Cardiac muscle cell (in vitro differentiated cells and primary cell): ENCODE measurements at regions not wholly inside any gene's neighbourhood (a gene's known extent, or its start where the extent isn't known, plus 50 kb on each side); places are given as distances from the start of the nearest gene placed in this dataset.

Experiments used
- DNase-seq, 2 donors: peaks; one replicate each; pipeline versions ENCODE4 v3.0.0 to v3.0.0-alpha.2; 2010 to 2017; ENCODE audit warnings: low read depth in 1 of 2, low spot score in 1 of 2
- H3K27ac ChIP-seq: fragments of 200-600 bp; sonication (generic); 2 replicates; pipeline ENCODE4 v1.5.1; 2016
- H3K27me3 ChIP-seq: fragments of 200-600 bp; sonication (generic); 2 replicates; pipeline ENCODE4 v1.6.0; 2016; ENCODE audit warnings: control low read depth
- H3K36me3 ChIP-seq: fragments of 200-600 bp; sonication (generic); 2 replicates; pipeline ENCODE4 v1.5.1; 2016; ENCODE audit warnings: control low read depth
- H3K4me1 ChIP-seq: fragments of 200-600 bp; sonication (generic); 2 replicates; pipeline ENCODE4 v1.8.1; 2017; ENCODE audit warnings: low read depth, mild to moderate bottlenecking, mixed run types
- H3K4me3 ChIP-seq: fragments of 200-600 bp; sonication (generic); 2 replicates; pipeline ENCODE4 v1.5.1; 2016; ENCODE audit warnings: mild to moderate bottlenecking
- H3K9me3 ChIP-seq: fragments of 200-600 bp; sonication (generic); 2 replicates; pipeline ENCODE4 v1.5.1; 2017; ENCODE audit warnings: low read depth, mild to moderate bottlenecking, control low read depth
- TF ChIP-seq, protein P1 (sequence below): IDR thresholded peaks from 2 replicates; pipeline ENCODE4 v1.5.1; 2012; ENCODE audit warnings: low read depth, mild to moderate bottlenecking, low read length

DNA sequence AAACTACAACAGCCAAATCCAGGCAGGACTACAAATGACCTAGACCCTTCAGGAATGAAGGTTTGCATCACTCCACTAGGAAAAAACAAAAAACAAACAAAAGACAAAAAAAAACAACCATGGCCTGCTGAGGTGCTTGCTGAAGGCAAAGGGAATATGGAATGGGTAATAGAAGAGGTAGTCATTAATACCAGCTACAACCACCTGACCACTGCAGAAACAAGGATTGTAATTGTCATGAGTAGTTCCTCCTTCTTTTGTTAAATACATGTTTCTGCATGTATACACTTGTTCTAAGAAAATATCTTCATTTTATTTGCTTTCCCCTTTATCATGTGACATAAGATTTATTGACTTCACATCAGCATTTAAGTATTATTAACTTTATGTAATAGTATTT lies 409.8 kb upstream of the GRID2 start:
- no peak overlapping the region for H3K27ac ChIP-seq
- no peaks in the 10 kb centered on the region for H3K27me3 ChIP-seq
- H3K9me3 ChIP-seq, result no peaks in the 10 kb centered on the region
- TF ChIP-seq, protein P1, sequence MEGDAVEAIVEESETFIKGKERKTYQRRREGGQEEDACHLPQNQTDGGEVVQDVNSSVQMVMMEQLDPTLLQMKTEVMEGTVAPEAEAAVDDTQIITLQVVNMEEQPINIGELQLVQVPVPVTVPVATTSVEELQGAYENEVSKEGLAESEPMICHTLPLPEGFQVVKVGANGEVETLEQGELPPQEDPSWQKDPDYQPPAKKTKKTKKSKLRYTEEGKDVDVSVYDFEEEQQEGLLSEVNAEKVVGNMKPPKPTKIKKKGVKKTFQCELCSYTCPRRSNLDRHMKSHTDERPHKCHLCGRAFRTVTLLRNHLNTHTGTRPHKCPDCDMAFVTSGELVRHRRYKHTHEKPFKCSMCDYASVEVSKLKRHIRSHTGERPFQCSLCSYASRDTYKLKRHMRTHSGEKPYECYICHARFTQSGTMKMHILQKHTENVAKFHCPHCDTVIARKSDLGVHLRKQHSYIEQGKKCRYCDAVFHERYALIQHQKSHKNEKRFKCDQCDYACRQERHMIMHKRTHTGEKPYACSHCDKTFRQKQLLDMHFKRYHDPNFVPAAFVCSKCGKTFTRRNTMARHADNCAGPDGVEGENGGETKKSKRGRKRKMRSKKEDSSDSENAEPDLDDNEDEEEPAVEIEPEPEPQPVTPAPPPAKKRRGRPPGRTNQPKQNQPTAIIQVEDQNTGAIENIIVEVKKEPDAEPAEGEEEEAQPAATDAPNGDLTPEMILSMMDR, result no peak
- no peak for DNase-seq
- H3K4me1 ChIP-seq, result no peaks in the 10 kb centered on the region
- no peaks in the 10 kb centered on the region for H3K36me3 ChIP-seq
- no peak overlapping the region for H3K4me3 ChIP-seq

DNA sequence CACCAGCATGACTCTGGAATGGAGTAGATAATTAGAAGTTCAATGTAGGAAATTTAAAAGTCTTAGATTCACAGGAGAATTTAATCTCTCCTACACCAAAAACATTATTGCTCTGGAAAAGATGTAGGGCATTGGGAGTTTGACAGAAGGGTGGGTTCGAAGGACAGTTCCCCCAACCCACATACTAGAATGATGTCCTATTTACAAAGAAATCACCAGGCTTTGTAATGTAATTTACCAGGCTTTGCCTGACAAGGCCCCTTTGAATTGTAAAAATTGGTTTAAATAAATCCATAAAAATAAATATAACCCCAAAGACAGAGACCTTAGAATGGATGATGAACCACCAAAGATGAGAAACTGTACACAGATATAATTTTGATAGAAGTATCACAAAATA lies 399.2 kb upstream of the GRID2 start:
- Histone ChIP-seq H3K36me3 (no peaks in the 10 kb centered on the region), H3K4me1 (no peaks in the 10 kb centered on the region), H3K27me3 (no peaks in the 10 kb centered on the region), H3K9me3 (no peaks in the 10 kb centered on the region), H3K4me3 (no peak overlapping the region), H3K27ac (no peak overlapping the region)
- TF ChIP-seq, protein P1, result no peak
- DNase-seq, result no peak

DNA sequence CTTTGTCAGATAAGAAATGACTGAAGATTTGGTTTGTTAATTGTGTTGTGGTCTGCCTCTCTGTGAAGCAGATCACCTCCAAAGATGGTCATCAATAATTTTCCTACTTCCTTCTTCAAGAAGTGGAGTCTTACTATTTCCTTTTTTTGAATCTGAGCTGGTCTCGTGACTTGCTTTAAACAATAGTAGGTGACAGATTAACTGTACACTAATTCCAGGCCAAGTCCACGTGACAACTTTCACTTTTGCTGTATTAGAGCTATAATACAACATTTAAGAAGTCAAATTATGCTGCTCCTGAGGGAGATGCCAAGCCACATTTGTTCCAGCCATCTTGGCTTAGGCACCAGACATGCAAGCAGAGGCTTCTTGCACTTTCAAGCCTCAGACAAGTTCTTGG lies 393.8 kb upstream of the GRID2 start:
- Histone ChIP-seq H3K36me3 (no peaks in the 10 kb centered on the region), H3K9me3 (no peaks in the 10 kb centered on the region), H3K27ac (no peak overlapping the region), H3K4me3 (no peak overlapping the region), H3K27me3 (no peaks in the 10 kb centered on the region), H3K4me1 (no peaks in the 10 kb centered on the region)
- TF ChIP-seq, protein P1, result no peak
- DNase-seq, result peak in 1 of 2 donors; percentile 7

DNA sequence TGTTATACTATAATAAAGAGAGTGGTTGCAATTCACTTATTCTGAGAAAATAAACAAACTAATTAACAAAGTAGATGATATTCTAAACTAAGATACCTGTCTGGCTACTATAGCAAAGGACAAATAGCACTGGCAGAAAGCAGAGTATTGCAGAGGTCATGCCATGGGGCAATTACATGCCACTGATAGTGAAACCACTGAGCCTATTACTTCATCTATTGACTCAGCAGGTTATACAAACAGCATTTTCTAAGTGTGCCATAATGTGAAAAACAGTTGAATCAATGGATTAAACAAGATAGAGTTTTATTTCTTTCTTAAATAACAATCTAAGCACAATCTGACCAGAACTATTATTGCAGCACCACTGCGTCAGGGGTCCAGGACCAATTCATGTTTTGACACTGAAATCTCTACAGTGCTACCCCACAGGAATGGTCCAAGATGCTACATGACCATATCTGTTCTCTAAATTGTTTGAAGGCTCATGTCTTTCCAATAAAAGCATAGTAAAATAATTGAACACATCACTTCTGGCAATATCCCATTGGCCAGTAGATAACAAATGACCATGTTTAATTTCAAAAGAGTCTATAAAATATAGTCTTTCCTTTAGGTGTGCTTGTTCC lies 389.5 kb upstream of the GRID2 start:
- H3K9me3 ChIP-seq, result no peaks in the 10 kb centered on the region
- no peak overlapping the region for H3K4me3 ChIP-seq
- no peaks in the 10 kb centered on the region for H3K36me3 ChIP-seq
- no peak overlapping the region for H3K27ac ChIP-seq
- TF ChIP-seq, protein P1, result no peak
- DNase-seq, result no peak
- no peaks in the 10 kb centered on the region for H3K27me3 ChIP-seq
- no peaks in the 10 kb centered on the region for H3K4me1 ChIP-seq

DNA sequence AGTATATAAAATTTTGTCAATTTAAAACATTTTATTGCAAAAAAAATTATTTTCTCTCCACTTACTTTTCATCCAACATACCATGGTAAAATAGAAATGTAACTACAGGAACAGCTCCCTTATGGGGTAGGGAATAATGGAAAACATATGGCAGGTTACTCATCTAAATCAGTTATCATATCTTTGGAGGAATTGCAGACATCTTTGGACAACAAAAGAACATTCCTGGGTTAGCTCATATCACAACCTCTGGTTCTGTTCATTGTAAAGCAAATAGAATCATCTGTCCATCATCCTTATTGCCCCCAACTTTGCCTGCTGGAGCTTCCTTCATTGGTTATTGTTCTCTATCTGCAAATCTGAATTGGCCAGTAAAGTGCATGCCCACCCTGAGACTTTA lies 387.5 kb upstream of the GRID2 start:
- no peaks in the 10 kb centered on the region for H3K27me3 ChIP-seq
- H3K4me1 ChIP-seq, result no peaks in the 10 kb centered on the region
- TF ChIP-seq, protein P1, result no peak
- no peaks in the 10 kb centered on the region for H3K36me3 ChIP-seq
- peak in 1 of 2 donors; percentile 2 for DNase-seq
- H3K4me3 ChIP-seq, result no peak overlapping the region
- no peaks in the 10 kb centered on the region for H3K9me3 ChIP-seq
- H3K27ac ChIP-seq, result no peak overlapping the region
